Right ventricle myocardium inferior (tissue), 1 donor: ENCODE measurements at regions not wholly inside any gene's neighbourhood (a gene's known extent, or its start where the extent isn't known, plus 50 kb on each side); places are given as distances from the start of the nearest gene placed in this dataset.

Experiments used
- ATAC-seq: fragments of 200-7000 bp; cut with Tn5 transposase; one replicate; pipeline ENCODE4 v1.9.1; 2020; ENCODE audit warnings: mild to moderate bottlenecking, moderate library complexity
- DNase-seq: peaks from one replicate; pipeline ENCODE4 v3.0.0; 2021; ENCODE audit errors: missing footprints
- intact Hi-C: fragments of 100-400 bp; cut with DNase I; formaldehyde crosslinking; loops from one replicate; pipeline ENCODE4 v1.11.0; 2022
- donor health status: DM: no; HTN: yes; CAD: no; lungs with severe emphysema.

DNA sequence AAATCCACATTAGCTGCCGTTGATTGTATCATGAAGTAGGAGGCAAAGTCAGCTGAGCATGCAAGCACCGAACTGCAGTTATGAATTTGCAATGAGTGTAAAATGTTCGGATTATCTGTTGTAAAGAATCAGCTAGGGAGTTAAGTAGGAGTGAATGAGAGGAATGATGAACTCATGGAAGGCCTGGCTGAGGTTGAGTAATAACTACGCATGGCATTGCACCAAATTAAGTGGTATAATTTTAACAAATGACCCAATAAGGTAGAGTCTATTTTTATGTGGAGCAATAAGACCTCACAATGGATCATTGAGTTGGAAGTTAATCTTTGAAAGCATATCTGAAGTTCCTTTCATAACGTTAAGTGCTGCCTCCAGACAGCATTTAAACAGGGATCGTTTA lies 288.2 kb upstream of the CHST9 start:
- DNase-seq (no peak), ATAC-seq (no peak)
- intact Hi-C loops: no loop called here

DNA sequence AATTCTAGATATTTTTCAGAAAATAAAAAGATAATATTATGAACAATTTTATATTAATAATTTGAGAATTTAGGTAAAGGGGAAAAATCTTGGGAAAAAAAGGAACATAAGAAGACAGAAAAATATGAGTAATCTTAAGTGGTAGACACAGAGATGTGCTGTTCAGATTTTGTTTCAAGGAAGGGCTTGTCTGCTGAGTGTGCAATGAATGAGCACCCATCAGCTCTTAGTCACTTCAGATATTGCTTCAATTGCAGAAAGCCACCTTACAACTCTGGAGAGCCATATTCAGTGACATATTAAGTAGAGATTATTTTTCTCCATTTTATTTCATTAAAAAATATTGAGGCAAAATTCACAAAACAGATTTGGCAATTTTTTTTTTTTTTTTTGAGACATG lies 282.0 kb upstream of the CHST9 start:
- DNase-seq (no peak), ATAC-seq (no peak)
- intact Hi-C loops: no loop called here

DNA sequence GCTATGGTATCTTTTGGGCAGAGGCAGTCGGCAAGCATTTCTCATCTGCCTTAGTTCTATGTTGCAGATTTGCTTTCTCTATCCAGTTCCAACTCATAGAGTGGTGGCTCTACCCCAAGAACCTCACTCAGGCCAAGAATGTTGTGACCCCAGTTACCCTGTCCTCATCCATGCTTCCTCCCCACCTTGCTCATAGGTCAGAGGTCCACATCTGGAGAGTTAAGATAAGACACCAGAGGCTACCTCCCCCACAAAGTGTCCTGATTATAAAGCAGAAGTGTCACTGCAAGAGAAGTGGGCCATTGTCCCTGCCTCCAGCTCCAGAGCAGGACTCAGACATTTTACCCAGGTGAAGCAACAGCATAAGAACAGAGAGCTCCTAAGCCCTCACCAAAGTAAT lies 276.8 kb upstream of the CHST9 start:
- intact Hi-C loops: no loop called here
- DNase-seq (no peak), ATAC-seq (no peak)

DNA sequence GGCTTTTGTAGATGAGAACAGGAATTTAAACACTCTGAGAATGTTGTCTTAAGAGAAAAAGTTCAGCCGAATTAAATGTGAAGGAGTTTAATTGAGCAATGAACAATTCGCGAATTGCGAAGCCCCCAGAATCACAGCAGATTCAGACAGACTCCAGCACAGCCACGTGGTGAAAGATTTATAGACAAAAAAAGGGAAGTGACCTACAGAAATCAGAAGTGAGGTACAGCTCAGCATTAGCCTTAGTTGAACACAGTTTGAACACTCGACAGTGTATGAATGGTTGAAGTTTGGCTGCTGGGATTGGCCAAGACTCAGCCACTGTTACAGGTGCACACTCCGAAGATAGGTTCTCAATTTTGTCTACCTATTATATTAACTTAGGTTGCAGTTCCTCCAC lies 264.0 kb upstream of the CHST9 start:
- ATAC-seq: no peak
- intact Hi-C loops: no loop called here
- DNase-seq: no peak

DNA sequence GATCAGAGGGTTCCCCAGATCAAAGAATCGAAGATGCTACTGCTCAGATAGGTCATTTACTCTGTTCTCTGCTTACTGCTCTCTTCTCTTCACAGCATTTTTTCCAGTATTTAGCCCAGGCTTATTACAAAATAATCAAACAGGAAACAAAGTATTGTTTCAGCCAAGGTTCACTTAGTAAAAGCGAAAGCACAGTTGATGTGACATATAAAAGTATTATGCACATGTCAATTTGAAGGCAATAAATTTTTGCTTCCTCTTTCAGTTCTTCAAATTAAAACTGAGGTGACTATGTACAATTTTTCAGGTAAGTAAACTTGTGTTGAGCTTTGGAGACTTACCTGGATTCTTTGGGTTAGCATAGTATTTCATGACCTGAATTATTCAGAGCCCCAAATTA lies 262.8 kb upstream of the CHST9 start:
- intact Hi-C loops: no loop called here
- ATAC-seq (no peak), DNase-seq (no peak)

DNA sequence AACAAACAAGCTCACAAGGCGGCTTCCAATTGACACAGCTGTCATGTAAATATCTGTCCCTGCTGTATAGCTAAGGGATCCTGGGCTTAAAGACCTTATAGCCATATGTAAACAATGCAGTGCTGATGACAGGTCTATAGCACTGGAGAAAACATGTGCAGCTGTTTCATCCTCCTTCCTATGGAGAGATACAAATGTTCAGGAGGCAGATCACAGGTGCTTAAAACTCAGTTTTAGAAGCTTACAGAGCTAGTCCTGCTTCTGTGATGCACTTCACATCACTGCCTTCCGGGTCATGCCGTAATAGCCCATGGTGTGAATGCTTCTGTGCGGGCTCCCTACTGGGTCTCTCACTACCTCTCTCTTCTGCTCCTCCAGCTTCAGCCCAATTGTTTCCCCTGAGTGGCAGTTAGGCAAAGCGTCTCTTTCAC lies 262.4 kb upstream of the CHST9 start:
- intact Hi-C loops: no loop called here
- ATAC-seq (no peak), DNase-seq (no peak)

DNA sequence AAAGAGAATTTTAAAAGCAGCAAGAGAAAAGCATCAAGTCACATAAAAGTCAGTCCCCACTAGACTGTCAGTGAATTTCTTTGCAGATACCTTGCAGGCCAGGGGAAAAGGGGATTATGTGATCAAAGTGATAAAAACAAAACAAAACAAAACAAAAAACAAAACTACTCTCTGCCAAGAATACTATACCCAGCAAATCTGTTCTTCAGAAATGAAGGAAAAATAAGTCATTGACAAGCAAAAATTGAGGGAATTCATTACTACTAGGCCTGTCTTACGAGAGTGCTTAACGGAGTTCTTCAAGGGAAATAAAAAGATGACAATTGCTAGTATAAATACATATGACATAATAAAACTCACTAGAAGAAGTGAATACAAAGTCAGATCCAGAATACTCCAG lies 245.5 kb upstream of the CHST9 start:
- intact Hi-C loops: no loop called here
- ATAC-seq (no peak), DNase-seq (no peak)

DNA sequence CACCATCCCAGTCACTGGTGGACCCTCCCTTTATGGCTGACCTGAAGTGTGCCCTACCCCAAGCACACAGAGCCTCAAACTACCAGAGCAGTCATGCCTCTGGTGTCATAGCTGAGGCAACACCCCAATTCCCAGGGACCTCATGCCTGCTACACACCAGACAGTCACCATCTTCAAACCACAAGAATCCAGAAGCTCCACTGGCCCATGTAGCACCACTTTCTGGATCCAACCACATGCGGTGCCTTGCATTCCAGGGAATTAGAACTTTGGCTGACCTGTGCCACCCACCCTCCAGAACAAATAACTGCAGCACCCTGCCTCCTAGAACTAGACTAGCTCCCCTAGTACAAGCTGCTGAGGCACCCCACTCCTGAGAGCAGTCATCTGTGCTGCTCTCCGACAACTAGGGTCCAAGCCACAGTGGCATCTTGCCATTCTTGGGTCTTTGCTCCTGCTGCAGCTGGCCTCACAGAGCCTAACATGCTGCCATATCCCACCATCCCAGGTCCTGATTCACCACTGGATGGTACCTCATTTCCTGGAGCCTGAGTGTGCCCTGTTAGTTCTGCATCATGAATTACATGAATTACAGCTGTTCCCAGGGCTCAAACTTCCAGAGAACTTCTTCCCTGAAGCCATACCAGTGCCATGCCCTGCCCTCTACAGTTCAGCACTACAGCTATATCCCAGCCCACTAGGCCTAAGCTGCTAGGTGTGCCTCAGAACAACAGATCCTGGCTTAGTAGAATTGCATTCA lies 243.8 kb upstream of the CHST9 start:
- no peak for DNase-seq
- no peak for ATAC-seq
- intact Hi-C loops: no loop called here

DNA sequence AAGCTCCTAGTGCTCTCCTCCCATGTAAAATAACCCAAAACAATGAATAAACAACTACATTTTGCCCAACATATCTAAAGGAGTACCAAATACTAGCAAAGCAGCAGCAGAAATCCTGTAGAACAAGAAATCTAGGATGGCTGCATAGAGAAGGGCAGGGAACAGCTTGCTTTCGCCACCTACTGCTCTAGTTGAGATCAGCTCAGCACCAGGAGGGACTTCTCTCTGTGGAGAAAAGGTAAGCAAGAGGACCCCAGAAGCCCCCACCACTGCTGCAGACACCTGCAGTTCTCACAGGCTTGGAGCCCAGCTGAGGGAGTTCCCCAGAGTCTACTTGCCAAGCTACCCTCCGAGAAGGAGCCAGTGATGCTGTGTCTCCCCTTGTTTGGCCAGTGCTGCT lies 243.0 kb upstream of the CHST9 start:
- intact Hi-C loops: no loop called here
- ATAC-seq: no peak
- DNase-seq: no peak

DNA sequence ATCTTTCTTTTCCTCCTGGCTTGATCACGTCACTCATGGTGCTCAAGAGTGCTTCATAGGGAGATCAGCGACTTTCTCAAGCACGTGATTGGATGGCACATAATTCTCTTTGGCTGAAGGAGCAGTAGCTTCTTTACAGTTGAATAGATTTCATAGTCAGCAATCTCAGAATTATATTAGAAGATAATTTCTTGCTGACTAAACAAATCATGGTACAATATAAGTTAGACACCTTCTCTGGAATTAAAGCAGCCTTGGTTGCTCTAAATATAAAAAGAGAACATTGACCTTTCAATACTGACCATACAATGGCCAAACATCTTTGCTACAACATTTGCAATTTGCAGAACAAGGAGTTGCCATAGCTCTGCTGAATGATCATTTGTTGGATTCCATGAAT lies 238.5 kb upstream of the CHST9 start:
- DNase-seq: no peak
- ATAC-seq: no peak
- intact Hi-C loops: no loop called here

DNA sequence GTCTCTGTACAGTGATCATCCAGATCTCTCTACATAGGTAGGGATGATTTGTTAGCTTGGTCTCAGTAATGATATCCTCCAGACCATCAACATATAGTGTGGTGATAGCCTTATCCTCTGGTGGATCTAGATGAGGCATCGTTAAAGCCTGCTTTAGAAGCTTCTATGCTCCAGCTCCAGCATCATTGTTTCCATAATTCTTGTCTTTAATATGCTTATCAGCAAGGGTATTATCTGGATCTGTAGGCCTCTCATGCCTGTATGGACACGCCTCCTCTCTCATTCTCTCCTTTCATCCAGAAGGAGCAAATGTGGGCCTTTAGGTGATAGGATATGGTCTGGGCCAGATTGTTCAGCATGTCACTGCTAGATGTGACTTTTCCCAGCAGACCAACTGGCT lies 234.5 kb upstream of the CHST9 start:
- intact Hi-C loops: no loop called here
- DNase-seq: no peak
- ATAC-seq: no peak

DNA sequence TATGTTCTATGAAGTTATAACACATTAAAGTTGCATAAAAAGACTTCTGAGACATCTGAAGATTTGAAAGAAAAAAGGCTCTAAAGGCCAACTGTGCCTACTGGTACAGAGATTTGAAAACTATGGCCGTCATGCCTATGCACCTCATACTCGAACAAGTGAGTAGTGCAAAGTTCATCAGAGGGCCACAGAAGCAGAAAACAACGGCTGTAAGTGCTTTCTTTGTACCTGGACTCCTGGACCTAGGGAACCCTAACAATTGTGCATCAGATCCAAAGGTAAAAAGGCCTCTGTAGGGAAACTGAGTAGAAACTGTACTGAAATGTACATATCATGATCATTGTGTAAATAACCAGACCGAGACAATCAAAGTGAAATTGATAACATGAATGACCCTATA lies 230.4 kb upstream of the CHST9 start:
- ATAC-seq (no peak), DNase-seq (no peak)
- intact Hi-C loops: no loop called here

DNA sequence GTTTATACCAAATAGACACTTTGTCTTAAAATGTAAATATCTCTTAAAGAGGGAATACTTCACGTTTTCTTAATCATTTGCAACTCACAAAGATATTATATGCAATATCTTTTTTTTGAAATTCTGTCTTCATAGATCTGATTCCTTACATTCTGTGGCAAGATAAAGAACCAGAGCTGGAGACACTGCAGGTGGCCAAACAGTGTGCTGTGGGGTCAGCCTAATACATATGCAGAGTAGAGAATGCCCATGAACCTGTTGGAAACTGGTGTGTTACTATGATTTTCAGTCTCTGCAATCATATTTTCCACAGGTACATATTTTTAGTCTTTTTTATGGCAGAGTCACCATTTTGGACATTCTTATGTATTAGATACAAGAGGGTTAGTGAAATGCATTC lies 229.6 kb upstream of the CHST9 start:
- intact Hi-C loops: no loop called here
- DNase-seq (no peak), ATAC-seq (no peak)

DNA sequence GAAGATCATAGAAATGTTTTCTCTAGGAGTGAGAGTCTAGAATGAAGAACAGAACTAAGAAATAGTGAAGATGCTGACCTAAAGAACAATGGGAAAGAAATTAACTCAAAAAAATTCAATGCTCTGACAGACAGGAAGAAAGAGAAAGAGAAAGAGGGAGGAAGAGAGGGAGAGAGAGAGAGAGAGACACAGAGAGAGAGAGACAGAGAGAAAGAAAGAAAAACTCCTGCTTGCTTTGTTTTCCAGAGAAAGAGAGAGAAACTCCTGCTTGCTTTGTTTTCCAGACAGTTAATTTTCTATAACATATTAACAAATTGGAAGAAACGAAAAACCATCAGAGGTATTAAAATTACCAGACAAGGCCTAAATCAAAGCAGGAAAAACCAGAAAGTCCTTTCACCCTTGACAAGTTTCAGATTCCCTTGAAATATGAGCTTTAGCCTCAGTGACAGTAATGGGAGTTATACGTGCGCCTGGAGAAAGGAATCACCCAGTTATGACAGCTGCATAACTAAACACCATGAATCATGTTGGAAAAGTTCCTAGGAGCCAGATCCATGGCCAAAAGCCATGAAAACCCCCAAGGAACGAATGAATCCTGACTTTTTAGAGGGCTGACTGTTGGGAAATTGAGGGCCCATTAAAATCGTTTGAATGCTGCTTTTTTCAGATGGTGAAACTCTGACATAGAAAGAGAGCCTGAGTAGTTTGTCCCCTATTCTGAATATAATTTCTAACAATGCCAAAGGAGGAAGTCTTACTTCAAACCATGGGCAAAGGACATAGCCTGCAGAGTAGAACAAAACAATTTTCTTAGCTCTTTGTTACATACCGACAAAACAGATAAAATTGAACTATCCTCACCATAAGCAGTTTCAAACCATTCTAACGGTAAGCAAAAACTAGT lies 228.6 kb upstream of the CHST9 start:
- intact Hi-C loops: no loop called here
- DNase-seq (no peak), ATAC-seq (peak; percentile 94)

DNA sequence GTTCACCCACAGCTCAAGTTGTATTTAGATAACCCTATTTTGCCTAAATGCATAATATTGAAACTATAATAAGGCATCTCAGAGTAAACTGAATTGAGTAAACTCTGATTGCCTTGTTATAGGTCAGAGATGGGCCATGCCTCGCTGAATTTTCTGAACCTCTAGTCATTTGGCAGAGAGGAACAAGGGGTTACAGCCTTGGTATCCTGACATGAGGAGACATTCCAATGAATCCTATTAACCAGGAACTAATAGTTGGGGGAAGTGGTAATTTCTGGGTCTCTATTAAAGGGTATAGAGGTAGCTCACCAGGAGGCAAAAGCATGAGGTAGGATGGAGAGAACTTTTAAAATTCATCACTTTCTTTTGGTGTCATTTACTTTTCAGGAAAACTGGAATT lies 227.4 kb upstream of the CHST9 start:
- DNase-seq: no peak
- ATAC-seq: no peak
- intact Hi-C loops: no loop called here

DNA sequence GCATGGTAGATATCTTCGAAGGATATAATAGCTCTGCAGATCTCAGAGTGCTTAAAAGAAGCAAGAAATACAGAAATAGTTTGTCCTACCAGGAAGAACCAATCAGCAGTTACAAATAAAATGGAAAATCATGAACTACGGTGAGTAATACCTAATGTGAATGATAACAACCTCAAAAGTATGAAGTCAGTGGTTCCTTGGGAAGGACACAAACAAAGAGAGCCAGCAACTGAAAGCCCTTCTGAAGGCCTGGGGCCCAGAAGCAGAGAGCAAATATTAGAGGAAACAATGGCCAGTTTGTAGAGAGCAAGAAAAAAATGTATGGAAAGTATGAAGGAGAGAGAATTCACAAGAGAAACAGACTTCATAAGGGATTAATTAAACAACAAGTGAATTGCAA lies 226.8 kb upstream of the CHST9 start:
- no peak for ATAC-seq
- intact Hi-C loops: no loop called here
- no peak for DNase-seq

DNA sequence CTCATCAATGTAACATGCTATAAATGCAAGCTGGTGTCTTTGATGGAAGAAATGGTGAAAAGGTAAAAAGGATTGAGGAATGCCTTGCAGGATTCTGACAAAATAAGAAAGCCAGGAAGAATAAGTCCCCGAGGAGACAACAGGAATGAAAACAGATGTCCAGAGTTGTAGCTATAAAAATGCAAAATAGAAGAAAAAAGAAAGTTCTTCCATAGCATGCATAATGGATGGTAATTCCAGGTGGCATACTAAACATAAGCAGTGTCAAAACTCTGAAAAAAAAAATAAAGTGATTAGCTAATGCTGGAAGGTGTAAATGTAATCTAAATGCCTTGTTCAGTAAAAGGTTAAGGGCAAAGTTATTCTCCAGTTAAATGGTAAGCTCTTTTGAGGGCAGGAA lies 225.9 kb upstream of the CHST9 start:
- DNase-seq (no peak), ATAC-seq (no peak)
- intact Hi-C loops: no loop called here

DNA sequence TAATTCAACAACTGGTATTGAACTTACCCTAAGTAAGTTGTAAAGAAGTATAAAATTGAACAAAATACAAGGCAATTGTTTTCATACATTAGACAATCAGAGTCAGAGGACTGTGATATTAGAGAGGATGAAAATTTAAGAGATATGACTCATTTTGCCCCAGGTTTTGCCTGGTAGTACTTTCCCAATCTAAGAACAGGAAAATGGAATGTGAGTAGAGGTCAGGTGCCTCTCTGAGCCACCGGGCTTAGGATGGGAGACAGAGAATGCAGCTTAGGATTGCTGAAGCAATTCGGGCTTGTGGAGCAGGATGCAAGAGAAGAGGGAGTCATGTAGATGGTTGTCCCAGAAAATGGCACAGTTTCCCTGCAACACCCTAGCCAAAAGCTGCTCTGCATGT lies 219.7 kb upstream of the CHST9 start:
- ATAC-seq (no peak), DNase-seq (no peak)
- intact Hi-C loops: no loop called here

DNA sequence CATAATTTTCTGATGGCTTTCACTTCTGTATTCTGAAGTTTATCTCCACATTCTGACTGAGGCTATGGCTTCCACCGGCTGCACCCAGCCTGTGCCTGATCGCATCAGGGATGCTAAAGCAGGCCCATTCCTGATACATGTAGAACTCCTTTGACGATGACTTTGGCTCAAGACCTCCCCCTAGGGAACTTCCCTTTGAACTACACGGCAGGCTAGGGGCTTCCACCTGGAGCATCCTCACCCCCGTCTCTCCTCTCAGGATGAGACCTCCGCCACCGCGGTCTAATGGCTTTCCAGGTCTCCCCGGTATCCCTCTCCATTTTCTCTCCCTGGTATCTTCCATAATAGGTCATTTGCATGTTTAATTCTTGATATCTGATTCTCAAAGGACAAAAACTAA lies 214.9 kb upstream of the CHST9 start:
- DNase-seq (no peak), ATAC-seq (no peak)
- intact Hi-C loops: no loop called here

DNA sequence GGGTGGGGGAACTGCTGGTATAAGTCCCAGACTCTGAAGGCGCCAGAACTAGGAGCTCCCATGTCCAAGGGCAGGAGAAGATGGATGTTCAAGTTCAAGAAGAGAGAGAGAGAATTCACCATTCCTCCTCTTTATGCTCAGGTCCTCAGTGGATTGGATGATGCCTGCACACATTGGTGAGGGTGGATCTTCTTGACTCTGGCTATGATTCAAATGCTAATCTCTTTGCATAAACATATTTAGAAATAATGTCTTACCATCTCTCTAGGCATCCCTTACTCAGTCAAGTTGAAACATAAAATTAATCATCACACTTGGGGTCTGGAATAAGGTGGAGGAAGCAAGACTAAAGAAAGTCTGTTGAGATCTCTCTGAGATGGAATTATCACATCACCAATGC lies 210.6 kb upstream of the CHST9 start:
- ATAC-seq: no peak
- intact Hi-C loops: no loop called here

More for the DNA sequence above, 210.6 kb upstream of the CHST9 start:
- DNase-seq: no peak
